ENCODE measurements at regions not wholly inside any gene's neighbourhood (a gene's known extent, or its start where the extent isn't known, plus 50 kb on each side); places are given as distances from the start of the nearest gene placed in this dataset.

- TF ChIP-seq, protein P1, sequence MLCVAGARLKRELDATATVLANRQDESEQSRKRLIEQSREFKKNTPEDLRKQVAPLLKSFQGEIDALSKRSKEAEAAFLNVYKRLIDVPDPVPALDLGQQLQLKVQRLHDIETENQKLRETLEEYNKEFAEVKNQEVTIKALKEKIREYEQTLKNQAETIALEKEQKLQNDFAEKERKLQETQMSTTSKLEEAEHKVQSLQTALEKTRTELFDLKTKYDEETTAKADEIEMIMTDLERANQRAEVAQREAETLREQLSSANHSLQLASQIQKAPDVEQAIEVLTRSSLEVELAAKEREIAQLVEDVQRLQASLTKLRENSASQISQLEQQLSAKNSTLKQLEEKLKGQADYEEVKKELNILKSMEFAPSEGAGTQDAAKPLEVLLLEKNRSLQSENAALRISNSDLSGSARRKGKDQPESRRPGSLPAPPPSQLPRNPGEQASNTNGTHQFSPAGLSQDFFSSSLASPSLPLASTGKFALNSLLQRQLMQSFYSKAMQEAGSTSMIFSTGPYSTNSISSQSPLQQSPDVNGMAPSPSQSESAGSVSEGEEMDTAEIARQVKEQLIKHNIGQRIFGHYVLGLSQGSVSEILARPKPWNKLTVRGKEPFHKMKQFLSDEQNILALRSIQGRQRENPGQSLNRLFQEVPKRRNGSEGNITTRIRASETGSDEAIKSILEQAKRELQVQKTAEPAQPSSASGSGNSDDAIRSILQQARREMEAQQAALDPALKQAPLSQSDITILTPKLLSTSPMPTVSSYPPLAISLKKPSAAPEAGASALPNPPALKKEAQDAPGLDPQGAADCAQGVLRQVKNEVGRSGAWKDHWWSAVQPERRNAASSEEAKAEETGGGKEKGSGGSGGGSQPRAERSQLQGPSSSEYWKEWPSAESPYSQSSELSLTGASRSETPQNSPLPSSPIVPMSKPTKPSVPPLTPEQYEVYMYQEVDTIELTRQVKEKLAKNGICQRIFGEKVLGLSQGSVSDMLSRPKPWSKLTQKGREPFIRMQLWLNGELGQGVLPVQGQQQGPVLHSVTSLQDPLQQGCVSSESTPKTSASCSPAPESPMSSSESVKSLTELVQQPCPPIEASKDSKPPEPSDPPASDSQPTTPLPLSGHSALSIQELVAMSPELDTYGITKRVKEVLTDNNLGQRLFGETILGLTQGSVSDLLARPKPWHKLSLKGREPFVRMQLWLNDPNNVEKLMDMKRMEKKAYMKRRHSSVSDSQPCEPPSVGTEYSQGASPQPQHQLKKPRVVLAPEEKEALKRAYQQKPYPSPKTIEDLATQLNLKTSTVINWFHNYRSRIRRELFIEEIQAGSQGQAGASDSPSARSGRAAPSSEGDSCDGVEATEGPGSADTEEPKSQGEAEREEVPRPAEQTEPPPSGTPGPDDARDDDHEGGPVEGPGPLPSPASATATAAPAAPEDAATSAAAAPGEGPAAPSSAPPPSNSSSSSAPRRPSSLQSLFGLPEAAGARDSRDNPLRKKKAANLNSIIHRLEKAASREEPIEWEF (CRISPR knock-in tag; IDR thresholded peaks at IDR 0.05): no peak
- no peak for TF ChIP-seq ZBED1 (IDR thresholded peaks at IDR 0.05)
- TF ChIP-seq CEBPG (CRISPR knock-in tag; IDR thresholded peaks at IDR 0.05): no peak
- no peak for TF ChIP-seq CEBPG (tag; conservative IDR thresholded peaks at IDR 0.05 in 1 of 2, IDR thresholded peaks at IDR 0.05 in 1 of 2)
- TF ChIP-seq NFIX (CRISPR knock-in tag; IDR thresholded peaks at IDR 0.05; ENCODE audit: low read depth): no peak
These were observed 275.8 kb upstream of the ADRA1B start (continued) for GRCh38 chr5:159640446-159640845.

DNA sequence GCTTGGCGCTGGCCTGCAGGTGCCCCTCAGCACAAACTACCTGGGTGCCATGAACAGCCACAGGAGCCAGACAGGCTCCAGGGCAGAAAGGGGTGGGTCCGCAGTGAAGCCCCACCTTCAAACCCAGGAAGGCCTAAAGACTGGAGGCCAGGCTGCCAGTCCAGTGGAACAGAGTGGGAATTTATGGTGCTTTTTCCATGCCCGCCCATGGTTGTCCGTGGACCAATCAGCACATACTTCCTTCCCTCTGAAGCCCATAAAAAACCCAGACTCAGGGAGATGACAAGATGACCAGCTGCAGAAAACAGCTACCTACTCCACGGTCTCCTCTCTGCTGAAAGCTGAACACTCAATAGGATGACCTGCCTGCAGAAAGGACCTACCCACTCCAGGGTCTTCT, 275.4 kb upstream of the ADRA1B start:
- intact Hi-C loops (cut with micrococcal nuclease) (no loop called here), in situ Hi-C loops (cut with MboI) (no loop called here)
- no peak for TF ChIP-seq GATA2 (CRISPR knock-in tag; IDR thresholded peaks at IDR 0.05)
- TF ChIP-seq PBX2 (CRISPR knock-in tag; IDR thresholded peaks at IDR 0.05; ENCODE audit: low read depth): no peak
- peak; percentile 59; the same call in 1 of the 2 replicates for TF ChIP-seq PBX2 (tag; conservative IDR thresholded peaks at IDR 0.05; ENCODE audit: low read depth)
- TF ChIP-seq, protein P2, sequence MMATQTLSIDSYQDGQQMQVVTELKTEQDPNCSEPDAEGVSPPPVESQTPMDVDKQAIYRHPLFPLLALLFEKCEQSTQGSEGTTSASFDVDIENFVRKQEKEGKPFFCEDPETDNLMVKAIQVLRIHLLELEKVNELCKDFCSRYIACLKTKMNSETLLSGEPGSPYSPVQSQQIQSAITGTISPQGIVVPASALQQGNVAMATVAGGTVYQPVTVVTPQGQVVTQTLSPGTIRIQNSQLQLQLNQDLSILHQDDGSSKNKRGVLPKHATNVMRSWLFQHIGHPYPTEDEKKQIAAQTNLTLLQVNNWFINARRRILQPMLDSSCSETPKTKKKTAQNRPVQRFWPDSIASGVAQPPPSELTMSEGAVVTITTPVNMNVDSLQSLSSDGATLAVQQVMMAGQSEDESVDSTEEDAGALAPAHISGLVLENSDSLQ (IDR thresholded peaks at IDR 0.05): peak; percentile 41; the same call in 1 of the 2 replicates
- no peak for TF ChIP-seq HNRNPH1 (optimal IDR thresholded peaks at IDR 0.05; ENCODE audit: low read depth, low read length)
- no peak for TF ChIP-seq MBD2 (IDR thresholded peaks at IDR 0.05; ENCODE audit: borderline replicate concordance, low read depth)
- TF ChIP-seq MEIS2 (IDR thresholded peaks at IDR 0.05; ENCODE audit: partially characterized antibody): peak; percentile 24
- no peak for TF ChIP-seq ARID2 (IDR thresholded peaks at IDR 0.05)
- Histone ChIP-seq H2AFZ (ENCODE audit: low read depth, low read length) (no peak overlapping the region), H3K79me2 (ENCODE audit: control insufficient read depth, insufficient read depth, low read length) (no peaks in the 10 kb centered on the region), H3K36me3 (ENCODE audit: control insufficient read depth, insufficient read depth, low read length) (no peaks in the 10 kb centered on the region), H3K4me1 (replicated peaks in 1 of 2; ENCODE audit: control insufficient read depth in 2 of 2, insufficient read depth in 2 of 2, low read length in 2 of 2) (peaks cover 4 to 9% of the 10 kb centered on the region in 2 experiments; a peak in 3 of 5 replicates), H3K4me2 (ENCODE audit: insufficient read depth, low read length) (no peak overlapping the region), H3K9ac (ENCODE audit: insufficient read depth in 1 of 2, low read depth in 2 of 2, low read length in 2 of 2) (no peak overlapping the region), H4K20me1 (replicated peaks; ENCODE audit: control insufficient read depth, insufficient read depth, low read length) (no peaks in the 10 kb centered on the region), H3K27me3 (ENCODE audit: control insufficient read depth in 2 of 2, insufficient read depth in 2 of 2, low read length in 2 of 2) (no peaks in the 10 kb centered on the region), H3K4me3 (no peak overlapping the region), H3K9me1 (ENCODE audit: control insufficient read depth, insufficient read depth, low read length) (no peaks in the 10 kb centered on the region), H3K27ac (ENCODE audit: extremely low read depth, low read depth, low read length) (no peak overlapping the region), H3K9me3 (replicated peaks; ENCODE audit: control insufficient read depth, insufficient read depth, low read depth, low read length) (no peaks in the 10 kb centered on the region)
- ChIA-PET CTCF (ENCODE audit: low intra/inter-chr PET ratio) (no interaction called here), POLR2A (interaction anchor here (0.7 kb wide), 1 partner anchor 8 kb away, joined by 5 read pairs; no protein-coding TSS in a partner anchor)
- WGBS (ENCODE audit: insufficient coverage, low coverage, missing lambda C conversion rate): 26% methylated on average over 5 of the region's 5 CpGs
- ATAC-seq (peak; percentile 22; the same call in 2 of the 3 replicates), FAIRE-seq (no peak), DNase-seq (ENCODE audit: extremely low read depth in 1 of 4, low spot score in 3 of 4) (no peak)
- BruUV-seq (replicated peaks): no TSS peak
